SK-N-MC (cell line): ENCODE measurements at regions not wholly inside any gene's neighbourhood (a gene's known extent, or its start where the extent isn't known, plus 50 kb on each side); places are given as distances from the start of the nearest gene placed in this dataset.

ENCODE experiments used
- EZH2 ChIP-seq: fragments of 200-600 bp; sonication (generic); IDR thresholded peaks from one replicate; pipeline ENCODE4 v1.6.1; 2017; ENCODE audit warnings: antibody characterized with exemption
- FOXP2 ChIP-seq: optimal IDR thresholded peaks from 2 replicates; pipeline ENCODE3; 2011; ENCODE audit warnings: mild to moderate bottlenecking, moderate library complexity; ENCODE audit not compliant: insufficient read depth; ENCODE audit errors: extremely low read length, control extremely low read depth
- POLR2AphosphoS5 ChIP-seq: IDR thresholded peaks from 2 replicates; pipeline ENCODE4 v1.6.1; 2012; ENCODE audit warnings: mild to moderate bottlenecking, low read depth, low read length, borderline replicate concordance

DNA sequence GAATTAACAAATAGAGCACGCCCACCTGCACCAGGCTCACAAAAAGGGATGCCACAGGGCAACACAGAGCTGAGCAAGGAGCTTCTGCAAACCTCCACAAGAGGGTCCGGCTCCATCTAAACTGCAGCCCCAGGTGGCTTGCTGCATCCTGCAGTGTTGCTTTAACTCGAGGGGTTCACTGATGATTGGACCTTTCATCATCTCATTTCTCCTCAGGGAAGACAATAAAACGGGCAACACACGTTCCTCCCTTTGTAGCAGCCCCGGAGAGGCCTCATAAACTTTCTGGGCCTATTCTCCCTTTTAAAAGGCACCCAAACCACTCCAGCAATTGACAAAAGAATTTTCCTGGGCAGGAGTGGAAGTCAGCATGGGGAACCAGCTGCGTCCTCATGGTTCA lies 161.5 kb upstream of the CDH4 start:
- TF ChIP-seq POLR2AphosphoS5 (no peak), EZH2 (no peak), FOXP2 (no peak)
